Hepatic stellate cell (primary cell): ENCODE measurements at regions not wholly inside any gene's neighbourhood (a gene's known extent, or its start where the extent isn't known, plus 50 kb on each side); places are given as distances from the start of the nearest gene placed in this dataset.
"Not testable (repeated sequence)": the region's sequence is repeated elsewhere in the genome, so short reads cannot be mapped to it uniquely, and the experiment has no call there.

ENCODE experiments used
- DNase-seq: peaks from one replicate; pipeline ENCODE4 v3.0.0; 2011; ENCODE audit warnings: low spot score

DNA sequence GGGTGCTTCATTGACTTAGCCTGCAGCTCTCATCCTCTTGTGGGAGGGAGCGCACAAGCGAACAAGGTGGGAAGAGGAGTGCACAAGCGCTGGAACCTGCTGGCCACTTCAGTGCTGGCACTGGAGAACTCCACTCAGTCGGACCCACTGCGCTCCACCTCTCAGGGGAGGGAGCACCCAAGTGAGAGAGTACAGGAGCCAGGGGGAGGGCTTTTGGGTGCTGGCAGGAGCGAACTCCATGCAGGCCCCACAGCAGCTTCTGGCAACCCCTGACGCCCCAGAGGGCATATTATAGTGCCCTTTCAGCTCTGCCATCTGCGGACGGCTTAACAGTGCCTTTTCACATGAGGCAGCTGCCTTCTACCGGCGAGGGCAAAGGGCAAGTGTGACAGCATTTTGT, 774.2 kb upstream of the COX7C start:
- DNase-seq = no peak

DNA sequence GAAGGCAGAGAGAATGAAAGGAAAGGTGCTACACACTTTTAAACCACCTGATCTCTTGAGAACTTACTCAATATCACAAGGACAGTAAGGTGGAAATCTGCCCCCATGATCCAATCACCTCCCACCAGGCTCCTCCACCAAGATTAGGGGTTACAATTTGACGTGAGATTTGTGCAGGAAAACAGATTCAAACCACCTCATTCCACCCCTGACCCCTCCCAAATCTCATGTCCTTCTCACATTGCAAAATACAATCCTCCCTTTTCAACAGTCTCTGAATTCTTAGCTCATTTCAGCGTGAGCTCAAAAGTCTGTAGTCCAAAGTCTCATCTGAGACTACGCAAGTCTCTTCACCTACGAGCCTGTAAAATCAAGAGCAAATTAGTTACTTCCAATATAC, 768.3 kb upstream of the COX7C start:
- no peak for DNase-seq

- DNase-seq = no peak
Observed at GRCh38 chr5:85865296-85865695, 752.4 kb upstream of the COX7C start.

- DNase-seq = no peak
Observed at GRCh38 chr5:85868070-85868469, 749.7 kb upstream of the COX7C start.

- no peak for DNase-seq
Observed at GRCh38 chr5:85893996-85894395, 723.7 kb upstream of the COX7C start.

DNA sequence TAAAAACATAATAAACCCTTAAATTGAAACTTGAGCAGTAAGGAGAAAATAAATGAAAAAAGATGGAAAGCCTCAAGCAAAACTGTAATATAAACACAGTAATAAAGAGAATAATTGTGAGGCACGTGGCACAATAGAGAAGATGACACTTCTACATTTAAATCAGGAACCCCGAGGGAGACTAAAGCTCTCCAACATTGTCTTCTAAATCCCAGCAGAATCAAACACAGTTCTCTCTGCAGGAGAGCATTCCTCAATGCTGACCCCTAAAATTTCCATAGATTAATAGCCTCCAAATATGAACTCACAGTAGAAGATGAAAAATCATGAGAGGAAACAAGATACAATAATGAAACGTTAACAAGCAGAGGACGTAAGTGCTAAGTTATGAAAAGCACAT, 721.2 kb upstream of the COX7C start:
- DNase-seq = no peak

- no peak for DNase-seq
Observed at GRCh38 chr5:85906460-85906859, 711.3 kb upstream of the COX7C start.

- no peak for DNase-seq
Observed at GRCh38 chr5:85910335-85910734, 707.4 kb upstream of the COX7C start.

- DNase-seq = no peak
Observed at GRCh38 chr5:85920984-85921383, 696.8 kb upstream of the COX7C start.

DNA sequence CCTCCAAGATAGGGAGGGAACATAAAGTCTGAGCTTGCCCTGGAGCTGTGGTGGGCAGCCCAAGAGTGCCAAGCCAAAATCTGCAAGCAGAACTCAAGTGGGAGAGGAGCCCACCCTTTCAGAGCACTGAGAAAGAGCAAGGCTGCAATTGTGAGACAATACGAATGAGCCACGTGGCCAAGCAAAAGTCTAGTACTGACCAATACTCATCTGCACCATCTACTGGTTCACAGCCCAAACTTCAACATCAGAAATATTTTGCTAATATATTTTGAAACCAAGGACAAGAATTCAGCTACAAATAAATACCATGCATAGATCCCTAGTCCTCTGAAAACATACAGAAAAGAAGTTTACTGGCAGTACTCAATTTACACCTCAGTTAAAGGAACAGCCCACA, 696.2 kb upstream of the COX7C start:
- DNase-seq = no peak

GRCh38 chr5:85927632-85928031, 690.1 kb upstream of the COX7C start:
- DNase-seq = no peak

GRCh38 chr5:85929713-85930112, 688.0 kb upstream of the COX7C start:
- DNase-seq = no peak

DNA sequence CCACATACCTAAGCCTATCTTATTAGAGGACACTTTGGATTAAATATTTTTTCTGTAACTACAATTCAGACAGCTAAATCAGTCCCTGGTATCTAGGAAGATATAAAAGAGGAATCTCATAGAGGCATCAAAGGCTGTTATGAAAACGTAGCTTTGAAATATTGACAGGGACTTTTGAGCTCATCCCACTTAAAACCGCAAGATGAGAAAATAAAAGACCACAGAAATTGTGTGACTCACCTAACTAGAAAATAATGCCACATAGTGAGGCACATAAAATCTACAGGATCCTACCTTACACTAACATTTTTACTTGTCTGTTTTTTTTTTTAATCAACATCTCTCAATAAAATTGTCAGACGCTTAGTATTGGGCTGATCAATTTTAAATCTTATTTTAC, 686.5 kb upstream of the COX7C start:
- DNase-seq = no peak

- no peak for DNase-seq
Observed at GRCh38 chr5:85938201-85938600, 679.5 kb upstream of the COX7C start.

- no peak for DNase-seq
Observed at GRCh38 chr5:85951707-85952210, 666.0 kb upstream of the COX7C start.

DNA sequence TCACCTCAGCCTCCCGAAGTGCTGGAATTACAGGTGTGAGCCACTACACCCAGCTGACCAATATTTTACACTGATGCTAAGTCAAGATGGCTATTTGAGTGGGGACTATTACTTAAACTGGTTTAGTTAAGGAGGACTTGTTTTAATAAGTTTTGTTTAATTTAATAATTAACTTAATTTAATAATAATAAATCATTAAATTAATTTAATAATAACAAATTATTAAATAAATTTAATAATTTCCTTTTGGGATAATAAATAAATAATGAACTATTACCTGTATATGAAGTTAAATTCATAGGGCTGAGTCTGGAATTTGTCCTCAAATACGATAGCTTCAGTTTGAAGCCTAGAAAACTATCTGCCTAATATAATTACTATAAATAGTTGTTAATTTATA, 665.1 kb upstream of the COX7C start:
- DNase-seq = no peak

DNA sequence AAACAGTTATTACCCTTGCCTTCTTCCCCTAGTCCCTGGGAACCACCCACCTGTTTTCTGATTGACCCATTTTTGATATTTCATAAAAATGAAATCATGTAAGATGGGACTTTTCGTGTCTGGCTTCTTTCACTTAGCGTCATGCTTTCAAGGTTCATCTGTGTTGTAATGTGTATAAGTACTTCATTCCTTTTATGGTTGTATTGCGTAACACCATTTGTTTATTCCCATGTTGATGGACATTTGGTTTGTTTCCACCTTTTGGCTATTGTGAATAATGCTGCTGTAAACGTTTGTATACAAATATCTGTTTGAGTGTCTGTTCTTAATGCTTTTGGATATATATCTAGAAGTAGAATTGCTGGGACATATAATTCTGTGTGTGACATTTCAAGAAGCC, 650.1 kb upstream of the COX7C start:
- no peak for DNase-seq

DNA sequence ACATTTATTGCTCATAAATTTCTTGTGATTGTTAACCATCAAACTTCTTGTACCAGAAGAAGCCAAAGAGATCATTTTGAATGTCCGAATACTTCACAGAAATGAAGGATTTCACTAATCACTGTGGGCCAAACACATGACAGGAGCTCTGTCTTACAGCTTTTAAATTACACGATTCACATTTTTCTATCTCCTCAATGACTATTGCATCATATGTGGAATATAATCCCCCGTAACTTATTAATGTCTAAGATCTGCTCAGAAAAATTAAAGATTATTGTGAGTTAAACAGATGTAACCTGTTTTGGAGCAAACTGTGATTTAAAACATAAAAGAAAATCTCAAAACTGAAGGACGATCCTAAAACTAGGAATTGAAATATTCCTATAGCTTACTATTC, 645.2 kb upstream of the COX7C start:
- no peak for DNase-seq

DNA sequence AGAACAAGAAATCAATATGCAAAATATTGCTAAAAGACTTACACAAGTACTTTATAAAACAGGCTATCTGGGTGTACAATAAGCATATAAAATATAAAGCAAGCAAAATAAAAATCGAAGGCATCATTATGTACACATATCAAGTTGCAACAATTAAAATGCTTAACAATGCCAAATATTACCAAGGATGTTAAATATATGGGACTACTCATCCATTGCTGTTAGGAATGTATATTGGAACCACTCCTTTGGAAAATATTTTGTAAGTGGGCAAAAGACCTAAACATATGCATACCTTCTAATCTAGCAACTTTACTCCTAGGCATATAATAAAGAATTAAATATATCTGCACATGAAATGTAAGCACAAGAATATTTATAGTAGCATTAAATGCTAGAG, 632.6 kb upstream of the COX7C start:
- no peak for DNase-seq

DNA sequence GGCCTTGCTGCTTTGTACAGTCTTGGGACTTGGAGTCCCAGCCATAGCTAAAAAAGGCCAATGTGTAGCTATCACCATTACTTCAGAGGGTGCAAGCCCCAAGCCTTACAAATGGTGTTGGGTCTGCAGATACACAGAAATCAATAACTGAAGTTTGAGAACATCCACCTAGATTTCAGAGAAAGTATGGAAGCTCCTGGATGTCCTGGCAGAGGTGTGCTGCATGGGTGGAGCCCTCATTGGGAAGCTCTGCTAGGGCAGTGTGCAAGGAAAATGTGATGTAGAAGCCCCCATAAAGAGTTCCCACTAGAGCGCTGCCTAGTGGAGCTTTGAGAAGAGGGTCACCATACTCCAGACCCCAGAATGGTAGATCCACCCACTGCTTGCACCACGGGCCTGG, 626.7 kb upstream of the COX7C start:
- DNase-seq = no peak

GRCh38 chr5:85994653-85995052, 623.1 kb upstream of the COX7C start:
- not testable (repeated sequence) for DNase-seq

- no peak for DNase-seq
Observed at GRCh38 chr5:85998656-85999055, 619.1 kb upstream of the COX7C start.

DNA sequence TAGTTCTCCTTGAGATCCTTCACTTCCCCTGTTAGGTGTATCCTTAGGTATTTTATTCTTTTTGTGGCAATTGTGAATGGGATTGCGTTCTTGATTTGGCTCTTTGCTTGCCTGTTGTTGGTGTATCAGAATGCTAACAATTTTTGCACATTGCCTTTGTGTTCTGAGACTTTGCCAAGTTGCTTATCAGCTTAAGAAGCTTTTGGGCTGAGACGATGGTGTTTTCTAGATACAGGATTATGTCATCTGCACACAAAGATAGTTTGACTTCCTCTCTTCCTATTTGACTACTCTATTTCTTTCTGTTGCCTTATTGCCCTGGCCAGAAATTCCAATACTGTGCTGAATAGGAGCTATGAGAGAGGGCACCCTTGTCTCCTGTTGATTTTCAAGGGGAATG, 609.4 kb upstream of the COX7C start:
- no peak for DNase-seq

GRCh38 chr5:86008704-86009103, 609.0 kb upstream of the COX7C start:
- DNase-seq = no peak

GRCh38 chr5:86011937-86012336, 605.8 kb upstream of the COX7C start:
- no peak for DNase-seq
